ENCODE measurements at regions not wholly inside any gene's neighbourhood (a gene's known extent, or its start where the extent isn't known, plus 50 kb on each side); places are given as distances from the start of the nearest gene placed in this dataset.

- DNase-seq = no peak
These were observed 411.7 kb upstream of the MKI67 start for GRCh38 chr10:128537834-128538330.

- DNase-seq = no peak
These were observed 412.4 kb upstream of the MKI67 start for GRCh38 chr10:128538671-128539070.

GRCh38 chr10:128539510-128540127, 413.4 kb upstream of the MKI67 start:
- DNase-seq = no peak

GRCh38 chr10:128540128-128540762, 414.0 kb upstream of the MKI67 start:
- no peak for DNase-seq

GRCh38 chr10:128540781-128541761, 414.8 kb upstream of the MKI67 start:
- DNase-seq = no peak

GRCh38 chr10:128541926-128542475, 415.8 kb upstream of the MKI67 start:
- DNase-seq = no peak

- DNase-seq = no peak
These were observed 416.4 kb upstream of the MKI67 start for GRCh38 chr10:128542659-128543058.

GRCh38 chr10:128543151-128543550, 416.9 kb upstream of the MKI67 start:
- no peak for DNase-seq

GRCh38 chr10:128545216-128545615, 419.0 kb upstream of the MKI67 start:
- no peak for DNase-seq

- no peak for DNase-seq
These were observed 420.5 kb upstream of the MKI67 start for GRCh38 chr10:128546651-128547165.

GRCh38 chr10:128549101-128549608, 422.9 kb upstream of the MKI67 start:
- no peak for DNase-seq

- no peak for DNase-seq
These were observed 423.8 kb upstream of the MKI67 start for GRCh38 chr10:128550045-128550444.

GRCh38 chr10:128551475-128551874, 425.3 kb upstream of the MKI67 start:
- no peak for DNase-seq

- no peak for DNase-seq
These were observed 427.5 kb upstream of the MKI67 start for GRCh38 chr10:128553755-128554154.

- DNase-seq = no peak
These were observed 430.2 kb upstream of the MKI67 start for GRCh38 chr10:128556182-128557110.

GRCh38 chr10:128557149-128557710, 431.0 kb upstream of the MKI67 start:
- DNase-seq = no peak

- no peak for DNase-seq
These were observed 434.2 kb upstream of the MKI67 start for GRCh38 chr10:128560406-128560805.

GRCh38 chr10:128560993-128561392, 434.8 kb upstream of the MKI67 start:
- no peak for DNase-seq

GRCh38 chr10:128563387-128563786, 437.2 kb upstream of the MKI67 start:
- no peak for DNase-seq

- no peak for DNase-seq
These were observed 437.7 kb upstream of the MKI67 start for GRCh38 chr10:128563904-128564303.

- no peak for DNase-seq
These were observed 440.2 kb upstream of the MKI67 start for GRCh38 chr10:128566361-128566968.
